Mucosa of descending colon (tissue), 3 donors: ENCODE measurements at regions not wholly inside any gene's neighbourhood (a gene's known extent, or its start where the extent isn't known, plus 50 kb on each side); places are given as distances from the start of the nearest gene placed in this dataset.
A peak's percentile ranks its signal among the peaks of the same experiment; 100 is the strongest.

ENCODE experiments used
- ATAC-seq: fragments of 200-7000 bp; cut with Tn5 transposase; one replicate; pipeline ENCODE4 v1.9.1; 2020; ENCODE audit warnings: mild to moderate bottlenecking, moderate library complexity
- DNase-seq, 3 donors: peaks; one replicate each; pipeline ENCODE4 v3.0.0-alpha.2; 2020
- H3K36me3 ChIP-seq: fragments of 200-600 bp; one replicate; pipeline ENCODE4 v1.8.0; 2021; ENCODE audit warnings: low read depth, mild to moderate bottlenecking
- H3K4me1 ChIP-seq: fragments of 200-600 bp; one replicate; pipeline ENCODE4 v1.8.0; 2021; ENCODE audit warnings: low read depth, mild to moderate bottlenecking
- H3K4me3 ChIP-seq: fragments of 200-600 bp; one replicate; pipeline ENCODE4 v1.8.0; 2021; ENCODE audit warnings: mild to moderate bottlenecking
- H3K9me3 ChIP-seq: fragments of 200-600 bp; one replicate; pipeline ENCODE4 v1.8.0; 2021; ENCODE audit warnings: mild to moderate bottlenecking
- intact Hi-C, 2 donors: fragments of 100-400 bp; cut with DNase I in 1 of 2; cut with micrococcal nuclease in 1 of 2; formaldehyde crosslinking; loops; one replicate each; pipeline versions ENCODE4 v1.11.0 to v1.11.1; 2022; cut with DNase I, micrococcal nuclease
- TF ChIP-seq, protein P1 (sequence below): fragments of 200-600 bp; IDR thresholded peaks from one replicate; pipeline ENCODE4 v1.8.0; 2022; ENCODE audit warnings: antibody characterized with exemption, mild to moderate bottlenecking
- donor health status: DM: no; HTN: no; CAD: no; lungs with moderate emphysema.
- donor health status: DM: no; HTN: no; CAD: no.
- donor health status: DM: no; HTN: yes; CAD: no.

DNA sequence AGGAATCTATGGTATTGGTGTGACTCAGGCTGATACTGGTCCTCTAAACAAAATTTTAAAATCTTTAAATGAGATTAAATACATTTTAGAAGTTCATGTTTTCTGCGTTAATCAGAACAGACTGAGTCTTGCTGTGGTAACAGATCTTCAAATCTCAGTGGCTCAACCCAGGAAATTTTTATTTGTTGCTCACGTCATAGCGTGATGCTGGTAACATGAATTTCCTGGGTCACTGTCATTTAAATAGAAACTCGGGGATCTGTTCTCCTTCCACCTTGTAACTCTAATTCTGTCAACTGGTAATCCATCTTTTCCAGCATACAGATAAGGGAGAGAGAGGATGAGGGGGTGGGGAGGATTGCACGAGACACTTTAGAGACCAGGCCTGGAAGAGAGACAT, 90.0 kb downstream of the CDC42EP3 start:
- no peaks in the 10 kb centered on the region for H3K9me3 ChIP-seq
- no peaks in the 10 kb centered on the region for H3K36me3 ChIP-seq
- no peak overlapping the region for H3K4me3 ChIP-seq
- no peak for ATAC-seq
- TF ChIP-seq, protein P1, sequence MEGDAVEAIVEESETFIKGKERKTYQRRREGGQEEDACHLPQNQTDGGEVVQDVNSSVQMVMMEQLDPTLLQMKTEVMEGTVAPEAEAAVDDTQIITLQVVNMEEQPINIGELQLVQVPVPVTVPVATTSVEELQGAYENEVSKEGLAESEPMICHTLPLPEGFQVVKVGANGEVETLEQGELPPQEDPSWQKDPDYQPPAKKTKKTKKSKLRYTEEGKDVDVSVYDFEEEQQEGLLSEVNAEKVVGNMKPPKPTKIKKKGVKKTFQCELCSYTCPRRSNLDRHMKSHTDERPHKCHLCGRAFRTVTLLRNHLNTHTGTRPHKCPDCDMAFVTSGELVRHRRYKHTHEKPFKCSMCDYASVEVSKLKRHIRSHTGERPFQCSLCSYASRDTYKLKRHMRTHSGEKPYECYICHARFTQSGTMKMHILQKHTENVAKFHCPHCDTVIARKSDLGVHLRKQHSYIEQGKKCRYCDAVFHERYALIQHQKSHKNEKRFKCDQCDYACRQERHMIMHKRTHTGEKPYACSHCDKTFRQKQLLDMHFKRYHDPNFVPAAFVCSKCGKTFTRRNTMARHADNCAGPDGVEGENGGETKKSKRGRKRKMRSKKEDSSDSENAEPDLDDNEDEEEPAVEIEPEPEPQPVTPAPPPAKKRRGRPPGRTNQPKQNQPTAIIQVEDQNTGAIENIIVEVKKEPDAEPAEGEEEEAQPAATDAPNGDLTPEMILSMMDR = no peak
- DNase-seq = no peak
- intact Hi-C loops = no loop called here
- H3K4me1 ChIP-seq = peaks cover 21% of the 10 kb centered on the region

DNA sequence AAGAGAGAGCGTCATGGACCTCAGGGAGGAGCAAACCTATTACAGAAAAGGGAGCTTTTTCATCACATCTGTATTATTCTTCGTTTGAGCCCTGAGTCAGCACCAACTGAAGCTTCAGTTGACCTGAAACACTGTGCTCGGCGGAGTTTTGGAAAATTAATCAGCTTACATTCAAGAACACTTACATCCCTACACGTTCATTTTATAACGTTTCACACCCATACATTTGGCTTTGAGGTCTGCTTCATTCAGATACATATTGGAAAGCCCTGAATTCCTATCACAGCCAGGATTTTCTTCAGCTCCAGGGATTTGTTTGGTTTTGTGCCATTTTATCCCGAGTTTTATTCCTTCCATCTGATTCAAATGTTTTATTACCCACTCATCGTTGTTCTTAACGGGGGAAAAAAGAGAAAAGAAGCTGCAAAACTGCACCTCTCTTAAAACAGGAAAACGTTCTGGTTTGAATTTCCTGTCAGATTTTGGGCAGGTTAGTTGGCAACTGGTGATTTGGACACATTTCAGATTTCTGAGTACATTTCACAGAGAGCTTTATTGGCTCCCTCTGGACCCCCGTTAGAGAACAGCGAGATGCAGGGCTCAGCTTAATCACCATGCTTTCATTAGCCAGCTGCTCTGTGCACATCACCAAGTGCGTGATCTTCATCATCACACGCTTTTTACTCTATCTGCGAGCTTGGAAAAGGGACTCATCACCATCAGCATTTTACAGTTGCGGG, 88.8 kb downstream of the CDC42EP3 start:
- intact Hi-C loops = no loop called here
- peaks cover 31% of the 10 kb centered on the region for H3K4me1 ChIP-seq
- no peak overlapping the region for H3K4me3 ChIP-seq
- TF ChIP-seq, protein P1 = no peak
- ATAC-seq = no peak
- no peaks in the 10 kb centered on the region for H3K9me3 ChIP-seq
- DNase-seq = no peak
- H3K36me3 ChIP-seq = no peaks in the 10 kb centered on the region

DNA sequence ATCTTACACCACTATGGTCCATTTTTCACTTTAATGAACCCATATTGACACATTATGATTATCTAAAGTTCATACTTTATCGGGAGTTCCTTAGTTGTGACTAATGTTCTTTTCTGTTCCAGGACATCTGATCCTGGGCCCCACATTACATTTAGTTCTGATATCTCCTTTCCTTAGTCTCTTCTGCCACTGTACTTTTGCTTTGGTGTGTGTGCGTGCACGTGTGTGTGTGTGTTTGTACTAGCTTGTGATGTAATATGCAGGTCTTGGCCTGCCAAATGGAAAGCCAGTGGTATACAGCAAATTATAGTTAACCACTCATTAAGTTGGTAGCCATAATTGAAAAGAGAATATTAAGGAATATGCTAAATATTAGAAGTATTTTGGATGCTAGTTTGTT, 88.0 kb downstream of the CDC42EP3 start:
- TF ChIP-seq, protein P1 = no peak
- Histone ChIP-seq H3K4me3 (no peak overlapping the region), H3K9me3 (no peaks in the 10 kb centered on the region), H3K36me3 (no peaks in the 10 kb centered on the region), H3K4me1 (peaks cover 31% of the 10 kb centered on the region)
- DNase-seq (no peak), ATAC-seq (no peak)
- intact Hi-C loops = no loop called here

DNA sequence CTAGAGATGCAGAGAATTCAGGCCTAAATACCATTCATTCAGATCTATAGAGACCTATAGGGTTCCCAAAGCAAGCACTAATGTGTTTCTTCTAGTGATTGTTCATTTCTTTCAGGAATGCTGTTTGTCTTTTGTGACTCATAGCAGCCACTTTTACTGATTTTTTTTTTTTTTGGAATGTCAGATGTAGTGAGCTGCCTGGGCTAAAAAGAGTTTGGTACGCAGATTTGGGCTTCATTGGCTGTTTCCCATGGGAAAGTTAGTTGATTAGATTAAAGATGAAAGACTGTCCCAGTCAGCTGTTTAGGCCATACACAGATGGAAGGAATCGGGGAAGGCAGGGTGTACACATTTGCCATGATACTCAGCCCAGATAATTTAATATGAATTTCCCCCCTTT, 87.6 kb downstream of the CDC42EP3 start:
- H3K9me3 ChIP-seq = no peaks in the 10 kb centered on the region
- ATAC-seq (no peak), DNase-seq (no peak)
- H3K4me1 ChIP-seq = peaks cover 31% of the 10 kb centered on the region
- no peaks in the 10 kb centered on the region for H3K36me3 ChIP-seq
- H3K4me3 ChIP-seq = no peak overlapping the region
- intact Hi-C loops = no loop called here
- TF ChIP-seq, protein P1 = no peak

DNA sequence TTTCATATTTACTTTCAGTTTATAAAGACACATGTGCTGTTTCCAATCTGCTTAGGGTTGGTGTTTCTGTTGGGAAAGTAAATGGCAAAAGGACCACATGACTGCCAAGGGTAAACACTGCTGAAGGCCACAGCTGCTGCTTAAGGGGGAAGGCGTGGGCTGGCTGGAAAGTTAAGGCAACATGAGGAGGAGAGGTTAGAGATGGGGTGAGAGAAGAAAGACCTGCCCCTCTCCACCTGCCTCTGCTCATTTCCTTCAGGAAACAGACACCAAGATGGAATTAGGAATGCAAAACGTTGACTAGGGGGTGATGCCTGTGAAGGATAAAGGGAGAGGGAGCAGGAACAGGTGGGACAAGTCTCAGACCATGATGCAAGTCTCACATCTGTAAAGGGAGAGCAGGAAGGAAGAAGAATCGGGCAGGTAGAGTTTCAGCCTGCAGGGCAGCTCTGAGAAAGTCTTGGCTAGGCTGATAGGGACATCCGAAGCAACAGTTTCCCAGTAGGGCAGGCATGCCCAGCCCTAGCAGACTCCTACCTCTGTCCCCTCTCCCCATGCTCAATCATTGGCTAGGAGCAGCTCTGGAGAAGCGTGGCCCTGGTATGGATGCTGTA, 86.0 kb downstream of the CDC42EP3 start:
- H3K4me3 ChIP-seq = no peak overlapping the region
- intact Hi-C loops = no loop called here
- H3K9me3 ChIP-seq = no peaks in the 10 kb centered on the region
- DNase-seq (peak; percentile 55 to 61 (median 56)), ATAC-seq (peak; percentile 83)
- H3K4me1 ChIP-seq = peaks cover 31% of the 10 kb centered on the region
- TF ChIP-seq, protein P1 = no peak
- H3K36me3 ChIP-seq = no peaks in the 10 kb centered on the region
